ENCODE measurements at regions not wholly inside any gene's neighbourhood (a gene's known extent, or its start where the extent isn't known, plus 50 kb on each side); places are given as distances from the start of the nearest gene placed in this dataset.

DNA sequence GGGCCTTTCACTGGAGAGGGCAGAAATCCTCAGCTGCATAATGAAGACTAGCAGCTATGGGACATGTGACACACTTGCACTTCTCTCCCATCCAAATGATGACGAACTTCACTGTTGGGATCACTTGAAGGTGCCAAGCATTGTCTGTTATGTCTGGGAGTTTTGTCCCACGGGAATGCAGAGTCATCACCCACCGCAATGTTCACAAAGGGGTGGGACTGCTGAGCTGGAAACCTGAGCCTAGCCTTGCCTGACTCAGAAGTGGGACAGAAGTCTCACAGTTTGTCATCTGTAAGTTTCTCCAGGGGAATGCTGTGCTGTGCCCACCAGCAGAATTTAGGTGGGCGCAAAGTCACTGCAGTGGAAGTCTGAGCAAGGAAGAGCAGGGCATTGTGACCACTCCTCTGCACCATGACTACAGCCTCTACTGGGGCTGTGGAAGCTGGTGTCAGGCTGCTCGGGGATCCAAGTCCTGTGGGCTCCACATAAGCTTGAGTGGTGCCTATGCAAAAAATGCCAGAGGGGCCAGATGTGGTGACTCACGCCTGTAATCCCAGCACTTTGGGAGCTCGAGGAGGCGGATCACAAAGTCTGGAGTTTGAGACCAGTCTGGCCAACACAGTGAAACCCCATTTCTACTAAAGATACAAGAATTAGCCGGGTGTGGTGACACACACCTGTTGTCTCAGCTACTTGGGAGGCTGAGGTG is 472.0 kb upstream of the CNTNAP2 start:
- no peak for DNase-seq

DNA sequence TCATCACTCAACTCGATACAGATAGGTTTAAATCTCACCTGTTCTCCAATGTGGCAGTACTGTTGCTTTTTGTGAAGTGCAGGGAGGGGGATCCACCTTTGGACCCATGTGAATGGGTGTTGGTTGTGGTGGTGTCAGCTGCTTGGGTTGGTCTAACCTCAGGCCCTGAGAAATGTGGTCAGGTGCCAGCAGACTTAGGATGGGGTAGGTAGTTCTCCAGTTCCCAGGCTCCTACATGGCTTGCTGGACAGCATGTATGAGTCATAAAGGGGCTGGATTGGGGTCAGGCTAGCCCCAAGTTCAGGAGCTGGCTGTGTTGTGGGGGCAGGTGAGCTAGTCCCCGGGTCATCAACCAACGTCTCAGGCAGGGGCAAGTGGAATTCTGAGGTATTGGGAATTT is 472.6 kb upstream of the CNTNAP2 start:
- DNase-seq = no peak

DNA sequence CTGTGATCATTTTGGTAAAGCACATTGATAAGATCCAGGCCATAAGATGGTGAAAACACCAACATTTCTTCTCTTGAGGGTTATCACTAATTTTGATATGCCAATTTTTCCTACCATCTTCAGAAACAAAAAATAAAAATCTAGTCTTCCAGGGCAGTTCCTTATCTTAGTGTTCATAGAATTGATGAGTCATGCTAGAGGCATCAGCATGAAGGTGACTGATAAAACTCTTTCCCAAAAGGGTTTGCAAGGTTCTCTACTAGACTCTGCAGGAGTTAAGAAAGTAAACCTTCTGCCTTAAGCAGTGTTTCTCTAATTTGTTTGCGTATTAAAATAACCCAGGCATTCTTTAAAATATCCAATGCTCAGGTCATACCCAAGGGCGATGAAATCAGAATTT is 483.1 kb upstream of the CNTNAP2 start:
- no peak for DNase-seq

DNA sequence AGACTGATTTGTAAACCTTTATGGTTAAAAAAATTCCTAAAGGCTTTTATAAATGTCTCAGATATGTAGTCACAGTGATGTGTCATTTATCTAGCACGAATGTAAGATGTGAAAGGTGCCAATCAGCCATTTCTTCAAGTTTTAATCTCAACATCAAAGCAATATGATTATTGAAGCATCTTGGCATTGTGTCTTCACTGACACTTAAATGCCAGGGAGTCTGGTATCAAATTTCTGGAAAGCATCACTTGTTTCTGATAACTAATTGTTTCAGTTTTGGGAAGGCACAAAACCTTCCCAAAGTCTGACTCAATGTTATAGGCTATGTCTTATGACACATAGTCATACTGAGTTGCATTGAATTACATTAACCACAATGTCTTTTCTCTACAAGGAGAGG is 492.0 kb upstream of the CNTNAP2 start:
- no peak for DNase-seq

DNA sequence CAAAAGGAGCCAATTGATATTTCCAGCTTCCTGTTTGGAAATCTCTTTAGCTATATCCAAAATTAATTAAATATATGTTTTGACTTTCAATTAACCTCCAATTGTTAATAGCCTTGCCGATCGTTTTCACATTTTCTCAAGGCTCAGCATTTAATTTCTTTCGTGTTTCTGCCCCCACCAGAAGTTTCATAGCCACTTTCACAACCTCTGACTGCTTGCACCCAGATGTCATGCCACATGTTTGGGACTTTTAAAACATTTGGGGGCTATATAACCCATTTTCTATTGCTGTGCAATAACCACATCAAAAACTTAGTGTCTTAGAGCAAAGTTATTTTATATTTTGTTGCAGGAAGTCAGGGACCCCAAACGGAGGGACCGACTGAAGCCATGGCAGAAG is 510.6 kb upstream of the CNTNAP2 start:
- DNase-seq = no peak

DNA sequence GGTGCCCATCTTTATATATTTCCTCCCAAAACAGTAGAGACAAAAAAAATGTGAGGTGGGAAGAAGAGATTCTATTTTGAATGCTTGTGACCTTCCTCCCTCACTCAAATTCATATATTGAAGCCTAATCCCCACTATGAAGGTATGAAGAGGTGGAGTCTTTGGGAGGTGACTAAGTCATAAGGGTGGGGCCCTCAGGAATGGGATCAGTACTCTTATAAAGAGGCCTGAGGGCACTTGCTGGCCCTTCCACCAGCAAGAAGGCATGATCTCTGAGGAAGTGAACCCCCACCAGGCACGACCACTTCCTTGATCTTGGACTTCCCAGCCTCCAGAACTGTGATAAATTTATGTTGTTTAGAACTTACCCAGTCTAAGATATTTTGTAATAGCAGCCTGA is 517.2 kb upstream of the CNTNAP2 start:
- DNase-seq = no peak

DNA sequence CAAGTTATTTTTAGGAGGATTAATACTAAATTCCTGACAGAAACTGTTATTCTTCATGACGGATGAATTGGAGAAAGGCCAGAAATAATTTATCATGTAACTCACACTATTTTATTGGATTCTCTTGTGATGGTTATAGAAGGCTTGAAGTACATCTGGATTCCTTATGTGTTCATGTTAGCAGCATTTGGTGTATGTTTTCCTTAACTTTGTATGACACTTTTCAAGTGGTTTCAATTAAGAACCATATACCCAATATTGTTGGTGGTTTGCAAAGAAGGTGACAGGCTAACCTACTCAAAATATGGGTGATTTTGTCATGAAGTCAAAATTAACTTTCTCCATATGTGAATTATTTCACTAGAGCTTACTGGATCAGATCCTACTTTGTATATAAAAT is 532.2 kb upstream of the CNTNAP2 start:
- DNase-seq = no peak

DNA sequence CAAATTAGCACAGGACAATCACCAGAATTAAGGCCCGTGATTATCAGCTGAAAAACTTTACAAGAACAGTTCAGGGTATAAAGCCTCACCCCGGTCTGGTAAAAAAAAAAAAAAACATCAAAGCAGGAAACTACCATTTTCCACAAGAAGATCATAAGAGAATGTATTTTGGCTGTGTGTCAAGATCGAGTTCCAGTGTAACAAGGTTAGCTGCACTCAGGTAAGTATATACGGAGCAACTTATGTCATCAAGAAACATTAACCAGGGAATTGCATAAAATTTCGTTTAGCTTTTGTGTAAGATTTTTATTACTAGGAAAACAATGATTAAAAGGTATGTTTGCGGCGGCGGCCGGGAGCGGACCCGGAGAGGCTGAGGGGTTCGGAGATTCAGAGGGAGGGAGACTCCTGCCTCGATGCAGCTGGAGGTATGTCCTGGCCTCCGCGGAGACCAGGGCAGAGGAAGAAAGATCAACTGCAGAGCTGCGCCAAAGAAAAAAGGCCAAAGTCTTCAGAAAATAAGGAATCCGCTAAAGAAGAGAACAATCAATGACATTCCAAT is 533.8 kb upstream of the CNTNAP2 start:
- no peak for DNase-seq

DNA sequence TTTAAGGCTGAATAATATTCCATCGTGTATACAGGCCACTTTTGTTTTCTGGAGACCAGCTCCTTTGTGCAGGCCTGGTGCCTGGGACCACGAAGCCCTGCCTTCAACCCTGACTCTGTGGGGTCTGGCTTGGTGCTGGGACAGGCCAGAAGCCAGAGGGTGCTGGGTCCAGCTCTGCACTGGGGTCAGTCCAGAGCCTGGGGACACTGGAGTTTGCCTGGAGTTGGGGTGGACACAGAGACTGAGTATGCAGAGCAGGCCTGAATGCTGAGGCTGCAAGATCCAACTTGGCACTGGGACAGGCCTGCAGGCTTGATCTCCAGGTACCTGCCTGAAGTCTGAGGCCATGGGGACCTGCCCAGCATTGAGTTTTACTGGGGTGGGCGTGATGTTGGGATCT is 558.8 kb upstream of the CNTNAP2 start:
- no peak for DNase-seq

DNA sequence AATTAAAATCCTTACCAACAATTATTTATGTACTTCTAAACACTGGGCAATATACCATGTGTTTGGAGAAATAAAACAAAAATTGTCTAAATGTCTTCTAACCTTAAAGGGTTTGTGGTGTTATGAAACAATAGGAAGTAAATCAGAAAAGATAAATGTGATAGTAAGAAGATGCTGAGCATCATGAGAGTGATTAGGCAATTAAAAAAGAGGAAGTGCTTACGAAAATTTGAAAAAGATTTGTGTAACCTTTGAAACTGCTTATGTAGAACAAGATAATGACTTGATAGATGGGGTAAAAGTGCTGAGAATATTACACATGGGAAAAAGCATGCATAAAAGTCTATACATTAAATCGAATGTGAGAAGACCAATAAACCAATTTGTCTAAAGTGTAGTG is 573.4 kb upstream of the CNTNAP2 start:
- DNase-seq = no peak

DNA sequence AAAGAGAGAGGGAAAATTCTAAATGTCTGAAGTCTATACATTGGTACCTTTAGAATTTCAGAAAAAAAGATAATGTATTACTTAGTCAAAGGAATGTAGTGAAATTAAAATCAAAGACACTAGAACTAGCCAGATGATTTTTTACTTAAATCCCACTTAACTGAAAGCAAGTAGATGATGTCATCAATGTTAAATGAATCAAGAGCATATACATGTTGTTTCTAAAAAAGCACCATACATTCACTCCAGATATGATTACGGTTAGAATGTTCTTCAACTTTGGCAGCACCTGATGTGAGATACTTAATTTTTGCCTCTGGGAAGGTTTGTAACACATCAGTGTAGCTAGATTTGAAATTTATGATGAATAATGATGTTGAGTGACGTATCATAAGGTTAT is 576.7 kb upstream of the CNTNAP2 start:
- no peak for DNase-seq

DNA sequence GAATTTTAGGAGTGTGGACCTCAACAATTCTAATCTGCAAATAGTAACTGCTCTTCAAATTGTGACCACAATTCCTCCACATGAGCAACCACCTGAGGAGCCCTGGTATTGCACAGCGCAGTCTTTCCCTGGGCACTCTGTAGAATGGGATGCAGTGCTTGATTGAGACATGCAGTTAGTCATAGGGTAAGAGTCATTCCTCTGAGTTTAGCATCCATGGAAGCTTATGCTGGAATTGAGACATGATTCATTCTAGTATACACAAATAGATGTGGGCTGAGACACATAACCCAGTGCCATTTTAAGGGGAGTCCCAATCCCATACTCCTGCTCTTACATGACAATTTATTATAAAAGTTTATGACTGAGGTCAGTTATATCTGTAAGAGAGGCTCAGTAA is 582.3 kb upstream of the CNTNAP2 start:
- no peak for DNase-seq

DNA sequence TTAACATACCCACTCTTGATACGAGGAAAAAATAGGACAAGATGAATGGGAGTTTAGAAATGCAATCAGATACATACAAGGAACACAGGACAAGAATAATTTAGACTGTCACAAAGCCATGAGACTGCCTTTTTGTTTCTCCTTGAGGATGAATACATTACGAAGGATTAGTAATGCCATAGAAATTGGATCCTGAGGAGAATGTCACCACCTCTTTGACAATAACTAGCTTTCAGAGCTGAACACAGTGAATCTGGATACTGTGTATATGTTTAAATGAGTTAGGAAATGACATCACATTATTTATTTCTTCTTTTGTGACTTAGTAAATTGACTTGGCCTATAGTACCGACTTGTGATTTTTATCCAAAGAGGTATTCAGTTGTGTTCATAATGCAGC is 596.3 kb upstream of the CNTNAP2 start:
- DNase-seq = no peak

DNA sequence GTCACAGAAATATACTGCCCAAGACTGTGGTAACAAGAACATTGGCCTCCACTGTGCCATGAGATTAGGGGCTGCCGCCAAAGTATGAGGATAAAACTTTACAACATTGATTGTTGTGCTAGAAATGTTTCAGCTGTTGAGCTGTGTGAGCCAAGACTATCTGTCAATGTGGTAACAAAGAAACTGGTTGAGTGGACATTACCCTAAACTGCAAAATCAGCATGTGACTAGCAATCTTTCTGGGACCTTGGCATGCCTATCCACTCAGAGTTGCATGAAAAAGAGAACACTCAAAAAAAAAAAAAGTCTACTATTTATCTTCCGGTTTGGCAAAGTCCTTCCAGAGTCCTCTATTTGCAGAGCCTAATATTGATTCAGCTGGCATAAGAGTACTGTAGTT is 605.6 kb upstream of the CNTNAP2 start:
- no peak for DNase-seq

DNA sequence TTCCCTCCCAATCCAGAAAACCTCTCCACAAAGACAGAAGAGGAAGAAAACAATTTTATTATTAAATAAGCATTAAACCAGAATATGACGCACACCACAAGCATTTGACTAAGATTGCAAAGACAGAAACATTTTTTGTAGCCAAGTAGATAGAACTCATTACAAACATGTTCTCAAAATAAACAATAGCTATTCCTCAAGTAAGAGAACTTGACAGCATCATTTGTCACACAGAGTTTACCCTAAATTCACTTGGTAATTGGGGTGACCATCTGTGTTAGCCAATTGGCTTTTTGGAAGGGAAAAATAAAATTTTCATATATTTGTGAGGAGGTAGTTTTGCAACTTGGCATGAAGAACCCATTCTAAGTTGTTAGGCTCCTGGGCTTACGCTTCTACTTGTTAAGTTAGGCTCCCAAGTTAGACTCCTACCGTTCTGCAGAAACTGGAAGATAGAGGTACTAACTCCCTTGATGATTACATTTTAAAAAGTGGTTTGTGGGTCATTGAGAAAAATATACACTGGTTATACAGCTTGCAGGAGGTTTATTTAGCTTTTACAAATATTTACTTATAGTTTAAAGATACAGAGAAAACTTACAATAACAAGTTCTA is 618.6 kb upstream of the CNTNAP2 start:
- DNase-seq = no peak

DNA sequence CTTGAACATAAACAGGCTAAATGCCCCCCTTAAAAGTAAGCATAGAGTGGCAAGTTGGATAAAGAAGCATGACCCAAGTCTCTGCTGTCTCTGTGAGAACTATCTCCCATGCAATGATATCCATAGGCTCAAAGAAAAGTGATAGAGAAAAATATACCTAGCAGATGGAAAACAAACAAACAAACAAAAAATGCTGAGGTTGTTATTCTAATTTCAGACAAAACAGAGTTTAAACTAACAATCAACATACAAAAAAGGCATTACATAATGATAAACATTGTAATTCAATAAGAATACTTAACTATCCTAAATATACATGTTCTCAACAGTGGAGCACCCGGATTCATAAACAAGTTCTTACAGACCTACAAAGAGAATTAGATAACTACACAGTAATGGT is 626.2 kb upstream of the CNTNAP2 start:
- DNase-seq = no peak

DNA sequence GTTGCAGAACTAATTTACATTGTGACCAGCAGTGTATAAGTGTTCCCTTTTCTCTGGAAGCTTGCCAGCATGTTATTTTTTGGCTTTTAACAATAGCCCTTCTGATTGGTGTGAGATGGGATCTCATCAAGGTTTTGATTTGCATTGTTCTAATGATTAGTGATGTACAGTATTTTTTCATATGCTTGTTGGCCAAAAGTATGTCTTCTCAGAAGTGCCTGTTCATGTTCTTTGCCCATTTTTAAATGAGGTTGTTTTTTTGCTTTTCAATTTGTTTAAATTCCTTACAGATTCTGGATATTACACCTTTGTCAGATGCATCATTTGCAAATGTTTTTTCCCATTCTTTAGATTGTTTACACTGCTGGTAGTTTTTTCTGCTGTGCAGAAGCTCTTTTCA is 627.0 kb upstream of the CNTNAP2 start:
- DNase-seq = no peak

DNA sequence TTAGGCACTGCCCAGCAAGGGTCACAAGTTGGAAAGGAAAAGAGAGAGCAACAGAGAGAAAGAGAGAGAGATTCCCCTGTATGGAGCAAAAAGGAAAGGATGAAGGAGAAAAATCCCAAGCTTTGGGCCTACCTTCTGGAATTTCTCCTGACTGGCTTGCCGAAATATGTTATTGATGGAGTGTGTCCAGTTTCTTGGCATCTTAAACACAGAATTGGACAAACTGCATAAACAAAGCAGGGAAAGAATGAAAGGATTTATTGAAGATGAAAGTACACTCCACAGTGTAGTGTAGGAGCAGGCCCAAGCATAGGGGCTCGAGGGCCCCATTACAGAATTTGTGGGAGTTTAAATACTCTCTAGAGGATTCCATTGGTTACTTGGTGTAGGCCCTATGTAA is 627.8 kb upstream of the CNTNAP2 start:
- no peak for DNase-seq

DNA sequence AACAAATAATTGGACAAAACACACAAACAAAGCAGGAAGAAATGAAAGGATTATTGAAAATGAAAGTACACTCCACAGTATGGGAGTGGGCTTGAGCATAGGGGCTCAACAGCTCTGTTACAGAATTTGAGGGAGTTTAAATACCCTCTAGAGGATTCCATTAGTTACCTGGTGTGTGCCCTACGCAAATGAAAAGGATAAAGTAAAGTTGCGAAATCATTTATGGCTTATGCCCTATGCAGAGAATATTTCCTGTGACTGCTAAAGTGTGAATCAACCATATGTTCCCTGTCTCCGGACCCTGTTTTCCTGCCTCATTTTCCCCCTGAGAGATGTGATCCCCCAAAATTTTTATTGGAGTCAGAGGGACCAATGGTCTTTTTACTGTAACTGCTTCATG is 634.6 kb upstream of the CNTNAP2 start:
- no peak for DNase-seq

DNA sequence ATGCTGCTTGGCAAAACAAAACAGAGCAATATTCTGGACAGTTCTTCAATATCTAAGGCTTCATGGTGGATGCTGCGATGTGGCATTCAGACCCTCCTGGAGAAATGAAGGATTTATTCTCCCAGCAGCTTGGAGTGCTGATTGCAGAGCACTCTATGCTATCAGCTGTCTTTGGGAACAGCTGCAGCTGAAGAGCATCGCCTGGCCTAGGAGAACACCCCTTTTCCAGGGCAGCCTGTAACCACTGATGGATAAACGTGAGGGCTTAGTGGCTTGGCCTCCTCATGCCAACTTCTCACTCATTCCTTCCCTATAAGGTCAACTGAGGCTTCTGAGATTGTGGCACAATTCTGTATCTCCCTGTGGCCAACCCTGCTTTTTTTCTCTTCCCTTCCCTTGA is 638.1 kb upstream of the CNTNAP2 start:
- no peak for DNase-seq

DNA sequence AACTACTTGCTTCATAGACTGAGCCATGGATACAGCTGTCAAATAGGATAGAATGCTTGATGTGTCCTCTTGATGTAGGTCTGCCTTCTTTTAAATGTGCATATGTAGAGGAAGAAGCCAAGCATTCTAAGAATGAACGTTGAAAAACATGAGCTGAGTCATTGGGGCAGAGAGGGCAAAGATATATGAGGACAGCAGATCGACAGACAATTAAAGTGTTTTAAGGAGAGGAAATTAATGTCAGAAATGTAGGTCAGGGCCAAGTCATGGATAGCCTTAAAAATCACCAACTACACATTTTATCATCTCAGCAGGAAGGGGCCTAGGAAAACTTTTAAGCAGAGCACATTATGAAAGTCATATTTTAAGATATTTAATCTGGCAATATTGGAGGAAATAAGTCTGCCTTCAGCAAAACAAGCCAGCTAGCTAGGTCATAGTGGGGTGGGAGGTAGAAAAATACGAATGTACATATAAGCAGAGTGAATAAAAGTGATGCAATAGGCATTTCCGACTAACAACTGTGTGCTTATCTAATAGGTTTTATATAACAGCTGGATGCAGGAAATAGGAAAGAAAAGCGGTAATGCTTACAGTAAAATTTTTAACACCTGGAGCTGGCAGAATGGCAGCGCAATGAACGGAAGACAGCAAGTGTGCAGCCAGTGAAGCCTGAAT is 638.3 kb upstream of the TPK1 start:
- DNase-seq = no peak

DNA sequence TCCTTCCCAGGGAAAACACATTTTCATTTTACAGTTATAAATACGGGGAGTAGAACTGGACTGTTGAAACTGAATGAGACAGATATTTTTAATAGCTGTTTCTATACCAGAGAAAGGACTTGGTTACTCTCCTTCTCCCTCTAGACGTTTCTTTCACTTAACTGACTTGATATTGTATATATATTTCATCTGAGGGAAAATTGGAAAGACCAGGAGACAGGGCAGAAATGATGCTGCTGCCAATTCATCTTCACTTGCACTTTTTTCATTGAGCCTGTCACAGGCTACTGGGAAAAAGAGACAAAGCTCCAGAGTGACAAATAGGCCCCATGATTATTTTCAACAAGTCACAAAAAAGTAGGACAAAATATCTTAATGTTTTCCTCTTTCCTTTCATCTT is 636.0 kb upstream of the TPK1 start:
- DNase-seq = no peak

DNA sequence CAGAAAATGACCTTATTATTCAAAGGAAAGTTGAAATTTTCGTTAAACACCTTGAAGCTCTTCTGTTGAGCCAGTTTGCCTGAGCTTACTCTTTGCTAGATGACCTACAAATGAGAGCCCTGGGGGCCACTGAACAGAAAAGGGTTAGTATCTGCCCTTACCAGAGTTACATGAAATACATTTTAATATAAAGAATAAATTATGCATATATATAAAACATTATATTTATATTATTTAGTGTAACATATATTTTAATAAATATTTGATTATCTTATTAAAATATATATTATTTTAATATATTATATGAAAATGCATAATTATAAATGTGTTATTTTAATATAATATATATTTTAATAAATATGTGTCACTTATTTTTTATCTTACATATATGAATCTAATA is 628.4 kb upstream of the TPK1 start:
- DNase-seq = no peak

DNA sequence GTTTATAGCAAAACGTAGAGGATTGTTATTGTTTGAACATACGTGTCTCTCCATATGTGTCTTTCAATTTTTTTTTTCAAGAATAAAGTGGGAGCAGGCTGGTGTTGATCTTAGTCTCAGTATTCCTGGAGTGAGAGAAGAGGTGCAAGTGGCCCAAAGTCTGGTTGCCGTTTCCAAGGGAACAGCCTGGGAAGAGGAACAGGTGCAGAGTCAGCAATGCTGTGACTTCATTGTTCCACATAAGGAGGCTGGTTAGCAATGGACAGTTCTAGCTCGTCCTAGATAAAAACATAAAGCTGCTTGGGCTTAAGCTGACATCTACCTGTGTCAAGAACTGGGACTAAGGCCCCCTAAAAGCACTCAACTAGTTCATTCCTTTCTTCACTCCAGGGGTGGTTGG is 626.6 kb upstream of the TPK1 start:
- no peak for DNase-seq

Data from NCI-H82 (cell line).